HG03175 (cell line): ENCODE measurements at regions not wholly inside any gene's neighbourhood (a gene's known extent, or its start where the extent isn't known, plus 50 kb on each side); places are given as distances from the start of the nearest gene placed in this dataset.

ENCODE experiments used
- ATAC-seq: cut with Tn5 transposase; IDR thresholded peaks from one replicate; pipeline ENCODE4 v1.9.1; 2021; ENCODE audit warnings: mild to moderate bottlenecking, moderate library complexity; ENCODE audit not compliant: unreplicated experiment

- no peak for ATAC-seq
These were observed 202.9 kb upstream of the ESRRG start for GRCh38 chr1:216925962-216926625.

- no peak for ATAC-seq
These were observed 201.5 kb upstream of the ESRRG start for GRCh38 chr1:216924732-216925131.

- ATAC-seq, result no peak
These were observed 200.4 kb upstream of the ESRRG start for GRCh38 chr1:216923601-216924000.

DNA sequence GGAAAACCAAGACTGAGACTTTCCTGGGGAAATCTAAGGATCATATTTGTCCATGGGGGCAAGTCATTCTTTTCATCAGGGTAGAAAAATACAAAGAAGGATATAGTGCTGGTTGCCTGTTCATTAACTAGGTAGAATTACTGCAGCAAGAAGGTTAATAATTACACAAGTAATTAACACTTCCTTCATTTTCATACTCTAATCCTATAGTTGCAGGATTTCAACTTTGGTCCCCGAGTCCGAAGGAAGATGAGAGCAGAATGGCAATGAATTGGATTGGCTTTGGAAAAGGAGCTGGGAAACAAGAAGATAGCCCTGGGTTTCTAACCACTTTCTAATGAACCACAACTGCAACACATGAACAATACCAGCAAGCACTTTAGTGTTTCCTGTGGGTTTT, 199.2 kb upstream of the ESRRG start:
- no peak for ATAC-seq

- no peak for ATAC-seq
These were observed 198.6 kb upstream of the ESRRG start for GRCh38 chr1:216921866-216922265.

GRCh38 chr1:216919060-216919970, 196.1 kb upstream of the ESRRG start:
- no peak for ATAC-seq

DNA sequence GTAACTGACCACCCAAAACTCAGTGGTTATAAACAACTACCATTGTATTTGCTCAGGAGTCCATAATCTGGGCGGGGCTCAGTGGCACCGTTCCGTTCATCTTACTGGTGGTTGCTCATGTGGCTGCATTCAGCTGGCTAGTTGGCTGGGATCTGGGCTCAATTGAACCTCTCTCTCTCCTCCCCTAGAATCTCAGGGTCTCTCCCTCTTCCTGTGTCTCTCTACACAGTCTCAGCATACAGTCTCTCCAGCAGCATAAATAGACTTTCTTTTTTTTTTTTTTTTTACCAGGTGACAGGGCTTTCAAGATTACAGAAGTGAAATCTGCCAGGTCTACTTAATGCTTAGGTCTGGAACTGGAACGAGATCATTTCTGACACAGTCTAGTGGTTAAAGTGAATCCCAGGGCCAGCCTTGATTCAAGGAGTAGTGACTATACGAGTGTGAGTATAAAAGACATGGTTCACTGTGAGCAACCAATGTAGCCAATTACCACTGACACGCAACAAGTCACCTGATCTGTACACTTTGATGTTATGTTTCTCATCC, 193.7 kb upstream of the ESRRG start:
- ATAC-seq, result no peak

DNA sequence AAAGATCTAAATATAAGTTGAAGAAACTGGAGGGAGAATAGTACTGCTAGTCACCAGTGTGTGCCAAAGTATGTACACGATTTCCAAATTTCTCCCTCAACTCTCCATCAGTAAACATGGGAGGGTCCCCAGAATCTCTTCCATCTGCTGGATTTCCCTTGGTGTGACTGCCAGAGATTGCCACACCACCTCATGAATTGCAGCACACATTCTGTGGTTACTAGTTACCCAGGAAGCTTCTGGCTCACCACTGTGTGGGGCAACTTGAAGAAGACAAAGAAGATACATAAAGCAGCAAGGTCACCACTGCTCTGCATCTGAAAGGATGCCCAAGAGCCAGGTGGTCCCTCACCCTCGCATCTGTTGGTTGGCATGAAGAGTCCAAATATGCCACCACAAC, 191.7 kb upstream of the ESRRG start:
- no peak for ATAC-seq

GRCh38 chr1:216913976-216914375, 190.7 kb upstream of the ESRRG start:
- no peak for ATAC-seq

- no peak for ATAC-seq
These were observed 187.0 kb upstream of the ESRRG start for GRCh38 chr1:216910081-216910840.

- ATAC-seq, result no peak
These were observed 184.9 kb upstream of the ESRRG start for GRCh38 chr1:216908126-216908525.

DNA sequence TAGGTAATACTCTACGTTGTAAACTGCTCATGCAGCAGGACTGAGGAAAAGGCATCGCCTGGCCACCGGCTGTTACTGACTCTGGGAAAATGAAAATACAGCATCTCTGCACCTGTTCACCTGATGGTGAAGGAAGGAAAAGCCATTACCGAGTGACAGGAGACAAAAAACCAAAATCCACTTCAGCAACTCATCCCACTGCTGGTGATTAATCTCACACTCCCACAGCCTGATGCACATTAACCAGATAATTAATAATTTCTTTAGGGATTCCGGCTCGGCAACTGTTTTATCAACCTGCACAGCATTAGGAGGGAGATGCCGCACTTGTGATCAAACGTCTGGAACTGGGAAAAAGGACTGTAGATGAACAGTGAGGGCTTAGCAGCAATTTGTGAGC, 183.9 kb upstream of the ESRRG start:
- no peak for ATAC-seq

GRCh38 chr1:216905781-216906180, 182.6 kb upstream of the ESRRG start:
- ATAC-seq, result no peak

DNA sequence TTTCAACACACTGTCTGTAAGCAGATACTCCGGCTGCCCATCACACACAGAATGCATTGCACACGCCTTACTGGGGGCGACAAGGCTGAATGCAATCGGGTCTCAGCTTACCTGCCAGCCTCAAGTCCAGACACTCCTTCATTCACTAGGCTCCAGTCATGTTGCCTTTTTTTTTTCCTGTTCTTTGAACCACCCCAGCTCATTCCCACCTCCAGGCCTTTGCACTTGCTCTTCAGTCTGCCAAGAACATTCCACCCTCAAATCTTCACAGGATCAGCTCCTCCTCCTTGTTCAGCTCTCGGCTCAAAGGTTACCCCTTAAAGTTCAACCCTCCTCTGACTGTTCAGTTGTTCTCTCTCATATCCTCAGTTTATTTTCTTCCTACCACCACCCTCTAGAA, 181.9 kb upstream of the ESRRG start:
- ATAC-seq, result no peak

- ATAC-seq, result no peak
These were observed 181.2 kb upstream of the ESRRG start for GRCh38 chr1:216904471-216904870.

DNA sequence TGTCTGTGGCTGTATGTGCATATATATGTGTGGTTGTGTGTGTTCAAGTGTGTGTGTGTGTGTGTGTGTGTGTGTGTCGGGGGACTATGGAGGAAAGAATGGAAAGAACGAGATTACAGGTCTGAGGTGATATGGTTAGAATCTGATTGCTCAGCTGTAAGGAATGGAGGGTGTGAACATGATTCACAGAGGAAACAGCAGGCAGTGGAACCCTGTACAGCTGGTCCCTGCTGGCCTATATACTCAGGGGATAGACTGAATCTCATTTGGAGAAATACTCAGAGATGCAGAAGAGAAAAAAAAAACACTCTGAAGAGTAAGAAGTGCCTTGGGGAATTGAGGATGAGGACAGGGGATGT, 180.1 kb upstream of the ESRRG start:
- no peak for ATAC-seq

DNA sequence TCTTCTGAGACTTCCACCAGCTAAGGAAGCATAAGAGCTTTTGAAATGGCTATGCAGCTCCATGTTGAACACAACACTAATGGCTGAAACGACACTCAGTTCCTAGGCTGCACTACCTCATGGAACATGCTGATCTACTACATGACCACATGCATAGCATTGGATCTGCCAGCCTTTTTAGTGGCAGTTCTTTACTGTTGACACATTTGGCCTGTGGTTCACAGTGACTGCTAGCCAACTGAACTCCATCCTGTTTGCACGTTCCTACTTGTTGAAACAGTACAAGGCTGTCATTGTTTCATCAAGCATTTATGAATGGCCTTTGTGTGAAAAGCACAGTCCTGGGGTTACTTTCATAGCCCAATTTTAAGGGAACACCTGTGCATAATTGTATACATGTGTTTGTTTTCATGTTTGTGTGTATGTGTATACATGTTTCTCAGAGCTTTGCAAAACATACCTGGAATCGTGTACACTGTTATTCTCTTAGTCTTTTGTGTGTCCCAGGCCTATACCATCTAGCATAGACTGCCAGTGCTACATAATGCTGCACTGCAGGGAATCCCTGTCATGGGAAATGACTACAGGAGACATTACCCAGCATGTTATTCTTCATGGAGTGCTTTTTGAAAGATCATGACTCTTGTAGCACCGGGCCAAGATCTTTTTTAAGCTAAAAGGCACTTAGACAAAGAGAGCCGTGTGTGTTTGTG, 179.6 kb upstream of the ESRRG start:
- no peak for ATAC-seq

GRCh38 chr1:216900116-216900620, 176.9 kb upstream of the ESRRG start:
- no peak for ATAC-seq

GRCh38 chr1:216898801-216899200, 175.6 kb upstream of the ESRRG start:
- no peak for ATAC-seq

- no peak for ATAC-seq
These were observed 172.9 kb upstream of the ESRRG start for GRCh38 chr1:216896146-216896545.

DNA sequence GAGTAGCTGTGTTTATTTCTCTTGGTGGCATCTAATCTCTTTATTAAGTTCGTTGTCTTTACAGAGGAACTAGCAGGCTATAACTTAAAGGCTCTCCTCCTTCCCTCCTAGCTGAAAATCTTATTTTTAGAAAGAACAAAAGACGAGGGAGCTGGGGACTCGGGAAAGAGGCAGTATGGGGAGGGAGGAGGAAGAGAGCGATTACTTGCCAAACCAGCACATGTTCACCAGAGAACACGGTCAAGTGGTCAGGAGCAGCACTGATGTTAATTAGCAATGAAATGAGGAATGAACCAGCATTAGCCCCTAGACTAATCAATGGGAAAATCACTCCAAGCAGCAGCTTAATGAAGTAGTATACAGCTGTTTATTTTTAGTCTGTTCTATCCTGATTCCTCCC, 171.3 kb upstream of the ESRRG start:
- ATAC-seq, result no peak
